ENCODE measurements at regions not wholly inside any gene's neighbourhood (a gene's known extent, or its start where the extent isn't known, plus 50 kb on each side); places are given as distances from the start of the nearest gene placed in this dataset.

DNA sequence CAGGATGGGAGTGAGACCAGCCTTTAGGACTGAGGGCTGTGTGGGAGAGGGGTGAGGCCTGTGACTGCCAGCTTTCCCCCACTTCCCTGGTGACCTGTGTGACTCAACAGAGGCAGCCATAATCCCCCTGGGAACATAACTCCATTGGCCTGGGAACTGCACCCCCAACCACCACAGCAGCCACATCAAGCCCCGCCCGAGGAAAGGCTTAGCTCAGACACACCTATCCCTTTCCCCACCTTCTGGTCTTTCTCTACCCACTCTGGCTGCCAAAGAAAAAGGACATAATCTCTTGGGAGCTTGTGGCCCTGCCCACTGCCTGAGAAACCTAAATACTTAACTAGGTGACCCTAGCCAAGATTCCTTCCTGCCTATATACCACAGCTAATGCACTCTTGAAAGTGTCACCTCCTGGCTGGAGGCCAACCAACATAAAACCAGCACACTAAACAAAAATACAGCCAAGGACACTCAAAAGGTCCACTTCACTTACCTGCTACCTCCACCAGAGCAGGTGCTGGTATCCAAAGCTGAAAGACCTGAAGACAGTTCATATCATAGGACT lies 406.6 kb upstream of the CAMK1G start:
- intact Hi-C loops (cut with DNase I): no loop called here
- Histone ChIP-seq H3K27me3 (no peaks in the 10 kb centered on the region), H3K4me3 (no peak overlapping the region), H3K36me3 (no peaks in the 10 kb centered on the region), H3K4me1 (ENCODE audit: insufficient read depth) (no peaks in the 10 kb centered on the region), H3K9me3 (no peaks in the 10 kb centered on the region), H3K27ac (no peak overlapping the region)
- no peak for TF ChIP-seq EP300 (IDR thresholded peaks at IDR 0.05)
- no peak for TF ChIP-seq POLR2A (IDR thresholded peaks at IDR 0.05)
- TF ChIP-seq, protein P1, sequence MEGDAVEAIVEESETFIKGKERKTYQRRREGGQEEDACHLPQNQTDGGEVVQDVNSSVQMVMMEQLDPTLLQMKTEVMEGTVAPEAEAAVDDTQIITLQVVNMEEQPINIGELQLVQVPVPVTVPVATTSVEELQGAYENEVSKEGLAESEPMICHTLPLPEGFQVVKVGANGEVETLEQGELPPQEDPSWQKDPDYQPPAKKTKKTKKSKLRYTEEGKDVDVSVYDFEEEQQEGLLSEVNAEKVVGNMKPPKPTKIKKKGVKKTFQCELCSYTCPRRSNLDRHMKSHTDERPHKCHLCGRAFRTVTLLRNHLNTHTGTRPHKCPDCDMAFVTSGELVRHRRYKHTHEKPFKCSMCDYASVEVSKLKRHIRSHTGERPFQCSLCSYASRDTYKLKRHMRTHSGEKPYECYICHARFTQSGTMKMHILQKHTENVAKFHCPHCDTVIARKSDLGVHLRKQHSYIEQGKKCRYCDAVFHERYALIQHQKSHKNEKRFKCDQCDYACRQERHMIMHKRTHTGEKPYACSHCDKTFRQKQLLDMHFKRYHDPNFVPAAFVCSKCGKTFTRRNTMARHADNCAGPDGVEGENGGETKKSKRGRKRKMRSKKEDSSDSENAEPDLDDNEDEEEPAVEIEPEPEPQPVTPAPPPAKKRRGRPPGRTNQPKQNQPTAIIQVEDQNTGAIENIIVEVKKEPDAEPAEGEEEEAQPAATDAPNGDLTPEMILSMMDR (IDR thresholded peaks at IDR 0.05): no peak
- no peak for DNase-seq
- 89 to 95% (median 93%) methylated on average over 2 of the region's 2 CpGs for WGBS, 3 donors

DNA sequence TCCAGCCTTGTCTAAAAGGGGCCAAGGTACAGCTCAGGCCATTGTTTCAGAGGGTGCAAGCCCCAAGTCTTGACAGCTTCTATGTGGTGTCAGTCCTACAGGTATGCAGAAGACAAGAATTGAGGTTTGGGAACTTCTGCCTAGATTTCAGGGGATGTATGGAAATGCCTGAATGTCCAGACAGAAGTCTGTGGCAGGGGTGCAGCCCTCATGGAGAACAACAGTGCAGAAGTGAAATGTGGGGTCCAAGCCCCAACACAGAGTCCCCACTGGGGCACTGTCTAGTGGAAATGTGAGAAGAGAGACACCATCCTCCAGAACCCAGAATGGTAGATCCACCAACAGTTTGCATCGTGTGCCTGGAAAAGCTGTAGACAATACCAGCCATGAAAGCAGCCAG lies 400.3 kb upstream of the CAMK1G start:
- H3K4me1 ChIP-seq (ENCODE audit: insufficient read depth): no peaks in the 10 kb centered on the region
- H3K27me3 ChIP-seq: no peaks in the 10 kb centered on the region
- no peak for DNase-seq
- TF ChIP-seq EP300 (IDR thresholded peaks at IDR 0.05) (no peak), POLR2A (IDR thresholded peaks at IDR 0.05) (no peak)
- TF ChIP-seq, protein P1 (IDR thresholded peaks at IDR 0.05): no peak
- 89 to 100% (median 91%) methylated on average over 1 of the region's 1 CpG for WGBS, 3 donors
- peaks cover 0 to 4% of the 10 kb centered on the region in 2 donors for H3K9me3 ChIP-seq
- H3K36me3 ChIP-seq: no peaks in the 10 kb centered on the region
- no peak overlapping the region for H3K4me3 ChIP-seq
- intact Hi-C loops (cut with DNase I): no loop called here
- no peak overlapping the region for H3K27ac ChIP-seq

DNA sequence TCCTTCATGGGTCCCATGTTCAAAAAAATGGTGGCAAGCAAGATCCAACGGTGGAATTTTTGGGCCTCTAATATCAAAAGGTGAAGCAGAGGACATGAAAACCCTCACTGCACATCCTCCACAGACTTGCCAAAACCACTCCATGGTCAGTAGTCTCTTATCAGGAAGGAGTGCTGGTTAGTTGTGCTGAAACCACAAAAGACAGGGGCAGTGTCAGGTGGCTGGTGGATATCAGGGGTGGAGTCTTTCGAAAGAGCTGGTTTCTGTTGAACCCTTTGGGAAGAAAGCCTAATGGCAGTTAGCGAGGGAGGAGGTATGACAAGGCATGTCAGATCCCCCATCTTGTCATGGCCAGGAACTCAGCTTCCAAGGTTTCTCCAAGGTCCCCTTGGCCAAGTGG lies 395.9 kb upstream of the CAMK1G start:
- Histone ChIP-seq H3K9me3 (peaks cover 0 to 4% of the 10 kb centered on the region in 2 donors), H3K4me1 (ENCODE audit: insufficient read depth) (no peaks in the 10 kb centered on the region), H3K4me3 (no peak overlapping the region), H3K27ac (no peak overlapping the region), H3K36me3 (no peaks in the 10 kb centered on the region), H3K27me3 (no peaks in the 10 kb centered on the region)
- 91 to 95% (median 92%) methylated on average over 3 of the region's 3 CpGs for WGBS, 3 donors
- TF ChIP-seq EP300 (IDR thresholded peaks at IDR 0.05): no peak
- TF ChIP-seq, protein P1 (IDR thresholded peaks at IDR 0.05): no peak
- TF ChIP-seq POLR2A (IDR thresholded peaks at IDR 0.05): no peak
- intact Hi-C loops (cut with DNase I): no loop called here
- no peak for DNase-seq

DNA sequence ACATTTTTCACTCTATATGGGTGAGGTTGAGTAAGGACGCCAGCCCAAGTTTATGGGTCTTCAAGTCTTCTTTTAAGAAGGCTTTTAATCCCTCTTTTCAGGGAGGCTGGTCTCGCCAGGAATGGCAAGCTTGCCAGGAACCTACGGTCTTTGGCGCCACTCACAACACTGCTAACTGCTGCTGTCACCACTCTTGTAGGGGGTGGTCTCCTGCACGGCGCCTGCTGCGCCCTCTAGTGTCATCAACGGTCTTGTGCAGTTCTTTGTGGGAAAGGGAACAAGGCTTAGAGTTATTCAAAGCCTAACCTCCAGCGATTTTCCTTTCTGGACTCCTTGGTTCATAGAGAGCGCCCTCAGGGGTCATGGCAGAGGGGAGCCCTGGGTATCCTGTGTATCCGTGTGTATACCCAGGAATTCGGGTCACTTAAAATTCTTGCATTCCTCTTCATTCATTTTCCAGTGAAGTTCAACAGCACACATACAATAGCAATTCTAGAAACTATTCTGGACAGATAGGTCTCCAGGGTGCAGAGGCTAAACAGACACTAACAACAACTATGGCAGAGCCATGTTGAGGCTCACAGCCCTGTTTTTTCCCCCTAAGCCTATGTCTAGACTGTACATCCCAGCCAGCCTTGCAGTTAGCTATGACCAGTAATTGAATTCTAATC lies 392.8 kb upstream of the CAMK1G start:
- no peak overlapping the region for H3K27ac ChIP-seq
- TF ChIP-seq EP300 (IDR thresholded peaks at IDR 0.05): no peak
- no peak for TF ChIP-seq POLR2A (IDR thresholded peaks at IDR 0.05)
- TF ChIP-seq, protein P1 (IDR thresholded peaks at IDR 0.05): no peak
- H3K36me3 ChIP-seq: no peaks in the 10 kb centered on the region
- no peaks in the 10 kb centered on the region for H3K4me1 ChIP-seq (ENCODE audit: insufficient read depth)
- H3K27me3 ChIP-seq: no peaks in the 10 kb centered on the region
- no peaks in the 10 kb centered on the region for H3K9me3 ChIP-seq
- intact Hi-C loops (cut with DNase I): no loop called here
- WGBS, 3 donors: 25 to 27% (median 25%) methylated on average over 12 of the region's 12 CpGs
- H3K4me3 ChIP-seq: no peak overlapping the region
- no peak for DNase-seq
